SK-N-MC (cell line): ENCODE measurements at regions not wholly inside any gene's neighbourhood (a gene's known extent, or its start where the extent isn't known, plus 50 kb on each side); places are given as distances from the start of the nearest gene placed in this dataset.

Experiments used
- EZH2 ChIP-seq: fragments of 200-600 bp; sonication (generic); IDR thresholded peaks from one replicate; pipeline ENCODE4 v1.6.1; 2017; ENCODE audit warnings: antibody characterized with exemption
- FOXP2 ChIP-seq: optimal IDR thresholded peaks from 2 replicates; pipeline ENCODE3; 2011; ENCODE audit warnings: mild to moderate bottlenecking, moderate library complexity; ENCODE audit not compliant: insufficient read depth; ENCODE audit errors: extremely low read length, control extremely low read depth
- POLR2AphosphoS5 ChIP-seq: IDR thresholded peaks from 2 replicates; pipeline ENCODE4 v1.6.1; 2012; ENCODE audit warnings: mild to moderate bottlenecking, low read depth, low read length, borderline replicate concordance

GRCh38 chr6:101290346-101290745 lies 103.2 kb upstream of the GRIK2 start:
- no peak for TF ChIP-seq FOXP2
- TF ChIP-seq EZH2, result no peak
- TF ChIP-seq POLR2AphosphoS5, result no peak
